ENCODE measurements at regions not wholly inside any gene's neighbourhood (a gene's known extent, or its start where the extent isn't known, plus 50 kb on each side); places are given as distances from the start of the nearest gene placed in this dataset.

GRCh38 chr10:8981277-8981676 lies 926.8 kb downstream of the GATA3 start:
- ATAC-seq (ENCODE audit: poor library complexity) (no peak), DNase-seq (no peak)
- intact Hi-C loops (cut with DNase I) = no loop called here

GRCh38 chr10:8985651-8986050 lies 931.2 kb downstream of the GATA3 start:
- intact Hi-C loops (cut with DNase I) = no loop called here
- DNase-seq = no peak
- no peak for ATAC-seq (ENCODE audit: poor library complexity)

GRCh38 chr10:8986975-8987374 lies 932.5 kb downstream of the GATA3 start:
- no peak for ATAC-seq (ENCODE audit: poor library complexity)
- DNase-seq = no peak
- intact Hi-C loops (cut with DNase I) = no loop called here

GRCh38 chr10:8987712-8988111 lies 933.2 kb downstream of the GATA3 start:
- intact Hi-C loops (cut with DNase I) = no loop called here
- DNase-seq (no peak), ATAC-seq (ENCODE audit: poor library complexity) (no peak)

DNA sequence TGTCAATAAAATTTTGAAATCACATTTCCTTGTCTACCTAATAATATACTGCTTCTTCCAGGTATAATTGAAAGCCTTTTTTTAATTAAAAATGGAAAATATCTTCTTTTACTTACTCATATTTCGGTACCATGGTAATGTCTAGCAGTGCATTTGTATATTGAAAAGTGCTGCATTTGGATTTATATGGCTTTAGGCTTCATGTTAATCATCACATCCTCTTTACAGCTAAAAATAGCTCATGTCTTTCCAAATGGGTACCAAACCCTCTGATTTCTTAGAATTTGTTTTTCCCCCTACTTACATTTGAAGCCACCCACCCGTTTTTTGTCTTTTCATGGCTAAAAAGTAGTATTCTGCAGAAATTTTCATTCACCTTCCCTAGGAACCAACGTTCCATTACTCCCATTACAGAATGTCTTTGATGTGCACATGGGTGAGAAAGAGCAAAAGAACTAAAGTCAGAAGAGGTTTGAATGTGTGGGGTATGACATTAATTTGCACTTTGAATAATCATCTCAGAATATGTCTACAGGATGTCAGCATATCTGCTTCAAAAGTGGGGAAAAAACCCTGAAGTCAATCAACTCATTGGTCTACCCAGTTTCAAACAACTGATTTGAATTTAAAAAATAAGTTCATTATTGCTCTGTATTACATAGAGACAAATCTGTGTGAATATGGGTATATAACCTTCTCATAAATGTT lies 935.9 kb downstream of the GATA3 start:
- intact Hi-C loops (cut with DNase I) = no loop called here
- ATAC-seq (ENCODE audit: poor library complexity) (no peak), DNase-seq (no peak)

- ATAC-seq (ENCODE audit: poor library complexity) = no peak
- intact Hi-C loops (cut with DNase I) = no loop called here
- DNase-seq = no peak
Observed at GRCh38 chr10:8992009-8992408, 937.5 kb downstream of the GATA3 start.

- ATAC-seq (ENCODE audit: poor library complexity) = no peak
- no peak for DNase-seq
- intact Hi-C loops (cut with DNase I) = no loop called here
Observed at GRCh38 chr10:8993864-8994263, 939.4 kb downstream of the GATA3 start.

- ATAC-seq (ENCODE audit: poor library complexity) = no peak
- intact Hi-C loops (cut with DNase I) = no loop called here
- DNase-seq = no peak
Observed at GRCh38 chr10:8998751-8999150, 944.3 kb downstream of the GATA3 start.

GRCh38 chr10:9003122-9003521 lies 948.6 kb downstream of the GATA3 start:
- intact Hi-C loops (cut with DNase I) = no loop called here
- ATAC-seq (ENCODE audit: poor library complexity) = no peak
- no peak for DNase-seq

- ATAC-seq (ENCODE audit: poor library complexity) = no peak
- no peak for DNase-seq
- intact Hi-C loops (cut with DNase I) = no loop called here
Observed at GRCh38 chr10:9004736-9005135, 950.2 kb downstream of the GATA3 start.

- intact Hi-C loops (cut with DNase I) = no loop called here
- no peak for ATAC-seq (ENCODE audit: poor library complexity)
- DNase-seq = no peak
Observed at GRCh38 chr10:9009505-9009904, 955.0 kb downstream of the GATA3 start.

DNA sequence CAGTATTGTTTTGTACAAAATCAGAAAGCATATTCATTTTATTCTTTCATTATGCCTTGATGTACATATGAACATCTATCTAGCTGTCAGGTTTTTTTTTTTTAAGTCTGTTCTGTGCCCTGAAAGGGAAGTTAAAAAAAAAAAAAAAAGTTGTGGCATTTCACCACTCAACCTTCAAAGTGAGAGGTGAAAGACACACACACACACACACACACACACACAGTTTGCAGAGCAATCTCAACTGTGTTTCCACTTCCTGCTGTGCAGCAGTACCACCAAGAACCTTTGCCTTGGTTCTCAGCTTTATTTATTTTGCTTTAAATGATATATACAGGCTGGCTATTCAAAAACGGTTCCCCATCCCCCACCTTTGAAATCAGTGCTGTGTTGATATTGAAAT lies 955.6 kb downstream of the GATA3 start:
- intact Hi-C loops (cut with DNase I) = no loop called here
- ATAC-seq (ENCODE audit: poor library complexity) (no peak), DNase-seq (no peak)

DNA sequence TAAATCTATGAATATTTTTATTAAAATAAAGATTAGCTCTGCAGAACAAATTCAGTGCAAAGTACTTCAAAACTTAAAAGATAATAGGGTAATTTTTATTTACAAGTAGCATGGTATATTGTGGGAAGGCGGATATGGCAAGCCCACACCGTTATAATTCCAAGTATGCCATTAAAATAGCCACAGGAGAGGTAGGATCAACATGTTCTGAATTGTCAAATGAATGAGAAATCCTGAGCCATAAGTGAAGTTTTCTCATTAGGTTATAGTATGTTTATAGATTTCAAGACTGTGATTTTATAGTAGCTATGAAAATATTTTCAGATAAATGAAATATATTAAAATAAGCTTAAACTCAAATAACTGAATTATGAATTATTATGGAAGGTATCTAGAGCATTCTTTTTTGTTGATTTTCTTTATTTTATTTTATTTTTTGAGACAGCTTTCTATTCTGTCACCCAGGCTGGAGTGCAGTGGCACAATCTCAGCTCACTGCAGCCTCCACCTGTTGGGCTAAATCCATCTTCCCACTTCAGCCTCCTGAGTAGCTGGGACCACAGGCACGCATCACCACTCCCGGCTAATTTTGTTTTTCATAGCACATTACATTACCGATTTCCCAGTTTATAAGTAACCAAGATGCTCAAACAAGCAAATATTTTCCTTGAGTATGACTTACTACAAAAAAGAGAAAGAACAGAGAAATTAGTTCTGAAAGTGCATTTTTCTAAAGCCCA lies 956.6 kb downstream of the GATA3 start:
- DNase-seq = no peak
- intact Hi-C loops (cut with DNase I) = no loop called here
- no peak for ATAC-seq (ENCODE audit: poor library complexity)

DNA sequence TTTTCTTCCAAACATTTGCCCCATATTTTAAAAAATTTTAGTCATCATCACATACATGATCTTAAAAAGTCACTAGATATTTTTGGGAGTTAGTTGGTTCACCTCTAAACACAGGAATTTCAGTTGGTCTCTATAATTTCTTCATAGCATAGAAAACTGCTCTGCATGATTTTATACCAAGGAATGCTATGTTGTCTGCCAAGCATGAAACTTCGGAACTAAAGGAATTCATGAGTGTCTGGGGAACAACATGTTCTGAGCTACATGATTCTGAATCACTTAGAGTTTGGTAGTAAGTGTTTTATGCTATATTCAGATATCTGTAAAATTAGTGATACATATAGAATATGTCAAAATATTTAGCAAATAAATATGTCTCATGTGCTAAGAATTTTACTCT lies 957.8 kb downstream of the GATA3 start:
- DNase-seq (no peak), ATAC-seq (ENCODE audit: poor library complexity) (no peak)
- intact Hi-C loops (cut with DNase I) = no loop called here

GRCh38 chr10:9015005-9015404 lies 960.5 kb downstream of the GATA3 start:
- intact Hi-C loops (cut with DNase I) = no loop called here
- ATAC-seq (ENCODE audit: poor library complexity) = no peak

GRCh38 chr10:9015447-9015846 lies 961.0 kb downstream of the GATA3 start:
- ATAC-seq (ENCODE audit: poor library complexity) (no peak), DNase-seq (no peak)
- intact Hi-C loops (cut with DNase I) = no loop called here

More at GRCh38 chr10:9015005-9015404, 960.5 kb downstream of the GATA3 start:
- DNase-seq = no peak

DNA sequence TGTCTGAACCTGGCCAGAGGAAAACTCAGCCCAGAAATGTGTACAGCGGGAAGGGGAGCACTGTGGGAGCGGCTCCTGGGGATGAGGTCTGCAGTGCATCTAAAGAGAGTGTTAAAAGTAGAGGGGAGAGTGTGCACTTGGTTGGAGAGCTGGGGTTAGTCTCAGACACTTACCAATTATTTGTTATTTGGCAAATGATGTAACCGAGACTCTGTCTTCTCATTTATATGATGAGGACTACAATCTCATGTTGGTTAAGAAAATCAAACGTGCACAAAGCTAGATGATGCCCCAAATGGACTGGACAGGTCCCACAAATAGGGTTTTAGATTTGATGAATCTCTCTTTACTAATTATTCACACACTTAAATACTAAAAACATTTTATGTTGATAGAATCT lies 962.4 kb downstream of the GATA3 start:
- DNase-seq (no peak), ATAC-seq (ENCODE audit: poor library complexity) (no peak)
- intact Hi-C loops (cut with DNase I) = no loop called here

DNA sequence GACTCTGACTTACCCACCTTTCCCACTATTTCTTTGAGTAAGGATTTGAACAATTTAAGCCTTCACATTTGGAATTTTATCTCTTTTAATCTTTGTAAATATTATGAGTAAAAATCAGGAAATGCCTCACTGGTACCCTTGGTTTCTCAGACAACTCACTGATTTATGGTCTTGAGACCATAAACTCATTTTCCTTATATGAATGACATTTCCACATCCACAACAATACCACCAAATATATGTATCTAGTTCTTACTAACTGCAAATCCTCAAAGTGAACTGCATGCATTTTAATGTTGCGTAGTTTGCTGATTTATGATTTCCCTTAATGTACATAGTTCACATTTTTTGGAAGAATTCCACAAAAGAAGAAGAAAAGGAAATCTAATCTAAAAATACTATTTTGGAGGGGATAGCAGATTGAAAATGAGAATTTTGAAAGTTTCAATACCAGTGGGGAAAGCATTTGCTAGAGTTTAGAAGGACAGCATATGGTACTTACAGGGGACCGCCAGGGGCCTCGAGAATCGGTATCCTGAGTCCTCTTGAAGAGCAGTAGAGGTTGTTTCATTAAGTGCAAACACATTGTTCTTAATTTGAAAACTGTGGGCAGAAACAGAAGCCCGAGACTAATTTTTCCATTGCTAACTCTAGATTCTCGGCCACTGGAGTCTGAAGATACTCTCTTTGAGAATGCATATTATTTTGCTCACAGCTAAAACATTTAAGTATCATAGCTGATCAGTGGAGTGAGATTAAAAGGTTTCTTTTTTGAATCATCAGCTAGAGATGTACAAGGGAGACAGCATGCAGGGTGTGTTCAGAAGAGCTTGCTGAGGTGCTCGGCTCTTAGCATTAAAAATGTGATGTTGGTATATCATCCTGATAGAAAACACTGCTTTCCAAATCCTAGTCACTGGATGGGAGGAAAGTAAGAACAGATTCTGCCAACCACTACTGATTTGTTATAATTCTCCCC lies 964.0 kb downstream of the GATA3 start:
- ATAC-seq (ENCODE audit: poor library complexity) (no peak), DNase-seq (no peak)
- intact Hi-C loops (cut with DNase I) = no loop called here

DNA sequence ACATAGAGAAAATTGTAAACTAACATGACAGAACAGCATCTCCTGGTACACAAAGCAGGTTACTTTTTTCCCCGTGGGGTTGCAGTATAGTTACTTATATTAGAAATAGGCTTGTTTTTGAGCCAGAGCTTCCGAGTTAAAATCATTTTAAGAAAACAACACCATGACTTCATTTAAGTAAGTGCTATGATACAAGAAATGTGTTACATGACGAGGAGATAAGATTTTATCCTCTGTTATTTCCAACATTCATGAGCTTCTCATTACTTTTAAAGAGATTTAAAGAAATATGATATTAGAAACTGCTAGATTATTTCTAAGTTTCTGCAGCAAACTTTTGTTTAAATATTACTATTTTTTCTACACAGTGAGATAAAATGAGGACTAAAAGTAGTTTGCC lies 968.7 kb downstream of the GATA3 start:
- no peak for DNase-seq

More for the DNA sequence above, 968.7 kb downstream of the GATA3 start:
- intact Hi-C loops (cut with DNase I) = no loop called here
- no peak for ATAC-seq (ENCODE audit: poor library complexity)
